ENCODE measurements at regions not wholly inside any gene's neighbourhood (a gene's known extent, or its start where the extent isn't known, plus 50 kb on each side); places are given as distances from the start of the nearest gene placed in this dataset.

DNA sequence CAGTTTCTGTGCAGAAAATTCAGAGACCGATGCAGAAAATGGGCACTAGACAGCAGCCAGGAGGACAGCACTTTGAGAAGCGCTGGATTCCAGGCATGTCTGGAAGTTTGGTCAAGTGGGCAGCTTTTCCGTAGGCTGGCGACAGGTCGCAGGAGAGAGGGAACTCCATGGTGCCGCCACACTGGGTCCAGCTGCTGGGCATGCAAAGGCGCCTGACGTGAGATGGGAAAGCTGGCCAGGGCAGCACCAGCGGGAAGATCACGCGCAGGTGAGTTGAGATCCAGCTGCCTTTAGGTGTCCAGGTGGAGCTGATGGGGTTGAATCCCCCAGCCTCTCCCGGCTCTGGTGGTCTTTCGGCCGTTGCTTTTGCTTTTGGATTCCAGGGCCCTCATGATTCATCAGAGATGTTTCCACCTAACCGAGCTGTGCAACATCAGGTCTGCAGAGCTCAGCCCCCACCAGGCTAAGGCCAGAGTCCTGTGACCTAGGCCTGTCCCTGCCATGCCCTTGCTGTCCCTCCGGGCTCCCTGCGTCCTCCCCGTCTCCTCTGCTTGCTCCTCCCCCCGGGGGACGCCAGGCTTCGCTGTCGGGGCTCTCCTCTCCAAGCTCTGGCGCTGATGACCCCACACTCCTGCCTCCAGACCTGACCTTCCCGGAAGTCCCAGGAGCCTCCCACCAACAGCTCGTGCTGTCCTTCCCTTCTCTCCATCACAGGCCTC lies 1001.7 kb downstream of the BRD1 start:
- TF ChIP-seq, protein P1, sequence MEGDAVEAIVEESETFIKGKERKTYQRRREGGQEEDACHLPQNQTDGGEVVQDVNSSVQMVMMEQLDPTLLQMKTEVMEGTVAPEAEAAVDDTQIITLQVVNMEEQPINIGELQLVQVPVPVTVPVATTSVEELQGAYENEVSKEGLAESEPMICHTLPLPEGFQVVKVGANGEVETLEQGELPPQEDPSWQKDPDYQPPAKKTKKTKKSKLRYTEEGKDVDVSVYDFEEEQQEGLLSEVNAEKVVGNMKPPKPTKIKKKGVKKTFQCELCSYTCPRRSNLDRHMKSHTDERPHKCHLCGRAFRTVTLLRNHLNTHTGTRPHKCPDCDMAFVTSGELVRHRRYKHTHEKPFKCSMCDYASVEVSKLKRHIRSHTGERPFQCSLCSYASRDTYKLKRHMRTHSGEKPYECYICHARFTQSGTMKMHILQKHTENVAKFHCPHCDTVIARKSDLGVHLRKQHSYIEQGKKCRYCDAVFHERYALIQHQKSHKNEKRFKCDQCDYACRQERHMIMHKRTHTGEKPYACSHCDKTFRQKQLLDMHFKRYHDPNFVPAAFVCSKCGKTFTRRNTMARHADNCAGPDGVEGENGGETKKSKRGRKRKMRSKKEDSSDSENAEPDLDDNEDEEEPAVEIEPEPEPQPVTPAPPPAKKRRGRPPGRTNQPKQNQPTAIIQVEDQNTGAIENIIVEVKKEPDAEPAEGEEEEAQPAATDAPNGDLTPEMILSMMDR (IDR thresholded peaks at IDR 0.05): no peak
- TF ChIP-seq POLR2A (IDR thresholded peaks at IDR 0.05): no peak

All from tibial nerve (tissue), 3 donors.